ENCODE measurements at regions not wholly inside any gene's neighbourhood (a gene's known extent, or its start where the extent isn't known, plus 50 kb on each side); places are given as distances from the start of the nearest gene placed in this dataset.

GRCh38 chr4:162498168-162498567, 334.4 kb upstream of the FSTL5 start:
- H3K27ac Mint-ChIP-seq (ENCODE audit: unreplicated experiment), result no peak overlapping the region
- no peak overlapping the region for H3K4me3 Mint-ChIP-seq (ENCODE audit: unreplicated experiment)
- DNase-seq (ENCODE audit: extremely low spot score, unreplicated experiment), result no peak
- H3K36me3 Mint-ChIP-seq (ENCODE audit: unreplicated experiment), result no peaks in the 10 kb centered on the region
- no peaks in the 10 kb centered on the region for H3K4me1 Mint-ChIP-seq (ENCODE audit: unreplicated experiment)
- H3K9me3 Mint-ChIP-seq (ENCODE audit: unreplicated experiment), result no peaks in the 10 kb centered on the region
- TF ChIP-seq CTCF (IDR thresholded peaks at IDR 0.05), result no peak
- peaks cover 12% of the 10 kb centered on the region for H3K27me3 Mint-ChIP-seq (ENCODE audit: unreplicated experiment)

DNA sequence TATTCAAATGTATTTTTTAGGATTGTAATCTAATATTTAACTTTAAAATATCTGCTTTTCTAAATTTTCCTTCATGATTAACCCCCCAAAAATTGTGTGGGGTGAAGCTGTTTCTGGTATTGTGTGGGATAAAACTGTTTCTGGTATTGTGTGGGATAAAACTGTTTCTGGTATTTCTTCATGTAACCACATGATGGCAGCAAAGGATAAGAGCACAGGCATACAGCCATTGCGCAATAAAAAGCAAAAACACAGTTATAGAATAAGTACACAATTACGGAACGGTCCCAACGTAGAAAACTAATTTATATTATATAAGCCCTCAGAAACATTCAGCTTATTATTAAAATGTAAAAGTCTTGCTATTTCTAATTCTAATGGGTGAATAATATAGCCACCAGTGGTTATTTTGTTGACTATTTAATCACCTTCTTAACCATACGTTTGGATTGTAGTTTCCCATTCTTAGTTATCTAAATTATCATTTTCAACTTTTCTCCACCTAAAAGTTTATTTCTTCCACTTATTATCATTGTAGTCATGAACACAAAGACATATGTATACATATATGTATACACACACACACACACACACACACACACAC, 333.9 kb upstream of the FSTL5 start:
- Mint-ChIP-seq H3K36me3 (ENCODE audit: unreplicated experiment) (no peaks in the 10 kb centered on the region), H3K4me1 (ENCODE audit: unreplicated experiment) (no peaks in the 10 kb centered on the region), H3K9me3 (ENCODE audit: unreplicated experiment) (no peaks in the 10 kb centered on the region), H3K27ac (ENCODE audit: unreplicated experiment) (no peak overlapping the region), H3K4me3 (ENCODE audit: unreplicated experiment) (no peak overlapping the region), H3K27me3 (ENCODE audit: unreplicated experiment) (peaks cover 11% of the 10 kb centered on the region)
- peak; percentile 84 for TF ChIP-seq CTCF (IDR thresholded peaks at IDR 0.05)
- no peak for DNase-seq (ENCODE audit: extremely low spot score, unreplicated experiment)

GRCh38 chr4:162494935-162495334, 331.1 kb upstream of the FSTL5 start:
- H3K9me3 Mint-ChIP-seq (ENCODE audit: unreplicated experiment), result no peaks in the 10 kb centered on the region
- TF ChIP-seq CTCF (IDR thresholded peaks at IDR 0.05), result no peak
- H3K4me1 Mint-ChIP-seq (ENCODE audit: unreplicated experiment), result no peaks in the 10 kb centered on the region
- H3K36me3 Mint-ChIP-seq (ENCODE audit: unreplicated experiment), result no peaks in the 10 kb centered on the region
- DNase-seq (ENCODE audit: extremely low spot score, unreplicated experiment), result no peak
- no peak overlapping the region for H3K4me3 Mint-ChIP-seq (ENCODE audit: unreplicated experiment)
- H3K27me3 Mint-ChIP-seq (ENCODE audit: unreplicated experiment), result peaks cover 3% of the 10 kb centered on the region
- no peak overlapping the region for H3K27ac Mint-ChIP-seq (ENCODE audit: unreplicated experiment)

DNA sequence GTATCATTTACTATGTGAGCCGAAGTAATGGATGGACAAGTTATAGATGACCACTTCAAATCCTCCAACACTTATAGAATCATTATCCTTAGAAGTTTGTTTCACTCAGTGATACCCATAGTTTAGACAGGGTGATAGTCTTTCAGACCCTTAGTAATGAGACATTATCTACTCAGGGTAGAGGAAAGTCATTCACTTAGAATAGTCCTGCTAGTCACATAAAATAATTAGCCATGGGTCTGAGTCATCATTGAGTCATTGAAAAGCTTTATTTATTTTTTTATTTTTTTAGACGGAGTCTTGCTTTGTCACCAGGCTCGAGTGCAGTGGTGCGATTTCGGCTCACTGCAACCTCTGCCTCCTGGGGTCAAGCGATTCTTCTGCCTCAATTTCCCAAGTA, 321.7 kb upstream of the FSTL5 start:
- H3K27ac Mint-ChIP-seq (ENCODE audit: unreplicated experiment), result no peak overlapping the region
- no peak for DNase-seq (ENCODE audit: extremely low spot score, unreplicated experiment)
- H3K27me3 Mint-ChIP-seq (ENCODE audit: unreplicated experiment), result no peaks in the 10 kb centered on the region
- H3K4me1 Mint-ChIP-seq (ENCODE audit: unreplicated experiment), result no peaks in the 10 kb centered on the region
- H3K4me3 Mint-ChIP-seq (ENCODE audit: unreplicated experiment), result no peak overlapping the region
- TF ChIP-seq CTCF (IDR thresholded peaks at IDR 0.05), result no peak
- H3K36me3 Mint-ChIP-seq (ENCODE audit: unreplicated experiment), result no peaks in the 10 kb centered on the region
- no peaks in the 10 kb centered on the region for H3K9me3 Mint-ChIP-seq (ENCODE audit: unreplicated experiment)

GRCh38 chr4:162475246-162475645, 311.4 kb upstream of the FSTL5 start:
- no peaks in the 10 kb centered on the region for H3K4me1 Mint-ChIP-seq (ENCODE audit: unreplicated experiment)
- no peak for DNase-seq (ENCODE audit: extremely low spot score, unreplicated experiment)
- H3K27ac Mint-ChIP-seq (ENCODE audit: unreplicated experiment), result no peak overlapping the region
- no peak for TF ChIP-seq CTCF (IDR thresholded peaks at IDR 0.05)
- H3K9me3 Mint-ChIP-seq (ENCODE audit: unreplicated experiment), result peaks cover 5% of the 10 kb centered on the region
- H3K36me3 Mint-ChIP-seq (ENCODE audit: unreplicated experiment), result no peaks in the 10 kb centered on the region
- no peak overlapping the region for H3K4me3 Mint-ChIP-seq (ENCODE audit: unreplicated experiment)
- H3K27me3 Mint-ChIP-seq (ENCODE audit: unreplicated experiment), result no peaks in the 10 kb centered on the region

Measured in osteocyte (in vitro differentiated cells).